SKM-1 (cell line): ENCODE measurements at regions not wholly inside any gene's neighbourhood (a gene's known extent, or its start where the extent isn't known, plus 50 kb on each side); places are given as distances from the start of the nearest gene placed in this dataset.

Experiments
- DNase-seq: peaks from one replicate; lab custom pipeline; 2025; ENCODE audit not compliant: unreplicated experiment; lab: John Stamatoyannopoulos, UW

DNA sequence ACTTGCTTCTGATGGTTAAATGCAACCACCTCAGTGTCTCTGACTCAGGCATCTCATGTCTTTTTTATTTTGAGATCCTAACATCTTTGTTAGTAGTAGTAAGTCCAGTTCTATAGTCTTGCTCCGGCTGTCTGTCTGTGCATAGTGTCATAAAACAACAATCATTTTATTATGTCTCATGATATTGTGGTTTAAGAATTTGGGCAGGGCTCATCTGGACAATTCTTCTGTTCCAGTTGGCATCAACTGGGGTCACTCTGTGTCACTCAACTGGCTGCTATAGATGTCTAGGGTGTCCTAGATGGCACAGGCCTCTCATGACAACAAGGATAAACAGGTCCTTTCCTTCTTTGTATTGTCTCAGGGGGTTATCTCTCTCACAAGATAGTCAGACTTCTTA, 299.6 kb upstream of the ZNF521 start:
- DNase-seq = no peak

DNA sequence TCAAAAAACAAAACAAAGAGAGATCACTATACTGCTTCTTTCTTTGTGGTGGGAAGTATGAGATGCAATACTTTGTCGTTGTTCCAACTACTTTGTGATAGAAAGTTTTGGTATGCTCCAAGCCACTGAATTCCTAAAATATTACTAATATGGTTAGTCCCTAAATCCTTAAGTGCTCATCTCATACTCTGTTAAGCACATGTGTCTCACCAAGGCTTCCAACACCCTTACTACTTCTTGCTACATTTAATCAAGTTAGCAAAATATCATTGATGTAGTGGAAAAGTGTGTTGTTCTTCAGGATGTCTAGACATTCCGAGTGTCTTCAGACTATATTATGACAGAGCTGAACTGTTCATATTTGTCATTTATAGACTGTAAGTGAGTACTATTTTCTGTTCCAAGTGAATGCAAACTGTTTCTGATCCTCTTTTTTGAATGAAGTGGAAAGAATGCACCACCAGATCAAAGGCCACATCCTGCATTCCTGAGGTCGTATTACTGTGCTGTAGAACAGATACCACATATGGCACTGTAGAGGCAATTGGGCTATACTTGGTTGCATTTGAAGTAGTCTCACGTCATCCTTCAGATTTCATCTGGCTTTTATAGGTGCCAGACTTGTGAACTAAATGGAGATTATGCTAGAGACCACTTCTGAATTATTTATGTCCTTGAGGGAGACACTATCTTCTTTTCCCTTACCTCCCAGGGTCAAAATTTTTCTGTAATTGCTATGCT, 298.4 kb upstream of the ZNF521 start:
- no peak for DNase-seq

DNA sequence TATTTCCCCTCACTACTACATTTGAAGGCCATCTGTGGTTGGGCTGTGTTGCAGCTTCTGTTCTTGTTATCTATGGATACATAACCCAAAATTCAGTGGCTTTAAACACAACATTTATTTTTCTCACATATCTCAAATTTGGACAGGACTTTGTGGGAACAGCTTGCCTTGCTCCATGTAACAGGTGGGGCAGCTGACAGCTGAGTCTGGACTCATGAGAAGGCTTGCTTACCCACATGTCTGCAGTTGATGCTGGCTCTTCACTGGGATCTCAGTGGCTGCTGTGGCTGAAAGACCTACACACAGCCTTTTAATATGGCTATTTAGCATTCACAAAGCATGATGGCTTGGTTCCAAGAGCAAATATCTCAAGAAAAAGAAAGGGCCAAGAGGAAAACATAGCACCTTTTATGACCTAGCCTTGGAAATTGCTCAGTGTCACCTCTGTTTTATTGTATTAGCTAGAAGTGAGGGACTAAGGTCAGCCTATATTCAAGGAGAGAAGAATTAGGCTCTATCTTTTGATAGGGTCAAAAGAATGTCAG, 296.8 kb upstream of the ZNF521 start:
- no peak for DNase-seq

DNA sequence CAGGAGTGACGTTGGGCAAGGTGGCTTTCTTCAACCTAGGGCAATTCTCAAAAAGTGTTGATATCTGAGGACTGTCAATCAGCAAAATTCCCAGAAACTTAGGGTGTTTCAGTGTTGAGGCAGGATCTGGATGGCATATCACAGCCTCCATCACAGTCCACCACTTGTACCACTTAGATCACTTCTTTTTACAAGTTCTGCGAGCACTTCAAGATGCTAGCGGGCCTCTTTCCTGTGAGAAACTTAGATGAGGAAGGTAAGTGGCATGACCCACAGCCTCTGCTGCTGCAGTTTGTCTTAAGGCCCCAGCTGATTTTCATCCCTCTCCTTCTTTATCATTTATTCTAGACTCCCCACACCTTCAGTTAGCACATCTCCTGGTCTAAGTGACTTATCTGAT, 295.4 kb upstream of the ZNF521 start:
- DNase-seq = no peak

DNA sequence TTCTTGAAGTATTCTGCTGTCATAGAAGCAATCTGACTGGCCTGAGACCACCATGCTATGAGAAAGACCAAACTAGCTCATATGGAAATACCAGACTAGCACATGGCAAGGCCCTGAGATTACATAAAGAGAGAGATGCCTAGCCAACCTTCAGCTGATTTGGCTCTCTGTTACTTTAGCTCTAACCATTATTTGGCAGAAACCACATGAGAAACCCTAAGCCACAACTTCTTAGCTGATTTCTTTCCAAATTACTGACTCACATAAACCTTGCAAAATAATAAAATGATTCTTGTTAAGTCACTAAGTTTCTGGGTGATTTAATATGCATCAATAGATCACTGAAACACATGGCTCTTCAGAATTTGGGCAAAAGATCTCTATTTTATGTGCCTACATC, 295.0 kb upstream of the ZNF521 start:
- DNase-seq = no peak

DNA sequence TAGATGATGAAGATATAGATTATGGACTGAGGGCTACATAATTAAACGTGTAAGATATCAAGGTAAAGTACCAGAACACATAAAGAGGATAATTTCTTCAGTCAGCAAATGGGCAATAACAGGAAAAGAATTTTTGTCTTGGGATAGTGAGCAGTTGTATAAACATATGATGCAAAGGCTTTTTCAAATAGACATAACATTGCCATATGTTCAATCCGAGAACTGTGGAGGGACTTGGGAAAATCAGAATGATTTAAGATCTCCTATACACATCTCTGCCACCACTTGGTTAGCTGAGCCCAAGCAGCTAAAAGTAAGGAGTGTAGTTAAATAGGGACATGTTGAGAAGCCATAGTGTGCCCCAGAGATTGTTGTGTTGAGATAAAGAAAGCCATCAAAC, 287.6 kb upstream of the ZNF521 start:
- no peak for DNase-seq

DNA sequence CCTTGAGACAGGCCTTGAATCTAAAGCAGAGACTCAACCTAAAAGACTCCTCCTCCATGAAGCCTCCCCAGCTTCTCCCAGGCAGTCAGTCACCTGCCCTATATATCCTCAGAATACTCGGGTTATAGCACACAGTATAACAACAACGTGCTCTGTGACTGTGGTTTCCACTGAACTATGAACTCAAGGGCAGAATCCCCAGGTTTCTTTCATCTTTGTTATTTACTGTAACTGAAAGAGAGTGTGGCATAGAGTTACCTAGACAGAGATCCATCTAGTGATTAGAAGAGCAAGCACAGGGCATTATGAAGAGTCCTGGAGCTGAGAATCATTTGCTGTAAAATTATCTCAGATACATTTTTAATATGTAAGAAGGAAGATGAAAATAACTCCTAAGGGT, 281.6 kb upstream of the ZNF521 start:
- no peak for DNase-seq

DNA sequence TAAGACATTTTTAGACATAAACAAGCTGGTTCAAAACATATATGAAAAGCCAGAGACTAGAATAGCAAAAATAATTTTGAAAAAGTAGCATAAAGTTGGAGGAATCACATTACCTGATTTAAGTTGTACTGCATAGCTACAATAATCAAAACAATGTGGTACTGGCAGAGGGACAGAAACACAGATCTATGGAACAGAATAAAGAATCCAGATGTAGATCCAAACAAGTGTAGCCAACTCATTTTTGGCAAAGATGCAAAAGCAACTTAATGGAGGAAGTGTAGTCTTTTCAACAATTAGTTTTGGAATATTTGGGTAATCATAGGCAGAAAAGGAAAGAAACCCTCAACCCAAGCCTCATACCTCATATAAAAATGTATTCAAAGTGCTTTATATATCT, 278.7 kb upstream of the ZNF521 start:
- no peak for DNase-seq

DNA sequence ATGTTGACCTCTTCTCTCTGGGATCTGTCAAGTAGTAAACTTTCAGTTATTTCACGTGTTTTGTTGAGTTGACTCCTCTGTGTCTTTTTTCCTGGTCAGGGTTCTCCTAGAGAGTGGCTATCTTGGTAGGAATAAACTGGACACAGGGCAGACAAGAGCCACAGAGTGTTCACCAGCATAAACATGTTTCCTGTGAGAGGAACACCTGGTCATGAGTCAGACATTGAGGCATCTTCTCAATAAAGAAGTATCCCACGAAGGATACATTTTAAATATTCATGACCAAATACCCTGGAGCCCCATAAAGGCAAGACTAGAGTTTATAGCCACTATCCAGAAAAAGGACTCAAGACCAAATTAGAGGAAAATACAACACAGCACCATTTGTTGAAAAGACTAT, 269.7 kb upstream of the ZNF521 start:
- DNase-seq = no peak

DNA sequence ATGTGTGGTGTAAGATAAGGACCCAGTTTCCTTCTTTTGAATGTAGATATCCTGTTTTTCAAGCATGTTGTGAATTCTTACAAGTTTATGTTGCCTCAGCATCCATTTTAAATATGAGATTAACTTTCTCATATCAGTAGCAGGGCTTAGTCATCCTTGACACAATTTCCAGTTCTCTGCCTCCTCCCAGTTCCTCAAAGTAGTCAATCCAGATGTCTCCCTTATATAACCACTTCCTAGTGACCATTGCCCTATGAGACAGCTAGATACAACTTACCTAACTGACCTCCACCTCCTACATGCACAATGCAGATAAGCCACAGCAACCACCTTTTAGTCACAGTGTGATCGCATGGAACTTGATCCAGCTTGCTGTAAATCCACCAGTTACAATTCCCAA, 269.2 kb upstream of the ZNF521 start:
- no peak for DNase-seq

DNA sequence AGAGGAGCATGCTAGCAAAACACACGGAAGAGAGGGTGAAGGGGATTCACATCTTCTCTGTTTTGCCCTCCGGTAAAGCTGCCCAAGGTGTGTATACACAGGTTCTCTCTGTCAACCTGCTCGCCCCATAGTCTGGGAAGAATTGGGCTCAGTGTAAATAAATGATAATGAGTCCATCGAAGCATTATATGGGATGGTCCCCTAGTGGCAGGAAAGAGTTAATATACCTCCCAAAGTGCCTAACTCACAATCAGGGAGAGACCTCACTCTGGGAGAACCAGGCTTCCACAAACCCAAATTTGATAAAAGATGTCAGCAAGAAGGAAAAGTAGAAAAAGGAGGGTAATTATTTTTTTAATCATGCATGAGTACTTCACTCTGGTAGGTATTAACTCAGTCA, 262.2 kb upstream of the ZNF521 start:
- no peak for DNase-seq

DNA sequence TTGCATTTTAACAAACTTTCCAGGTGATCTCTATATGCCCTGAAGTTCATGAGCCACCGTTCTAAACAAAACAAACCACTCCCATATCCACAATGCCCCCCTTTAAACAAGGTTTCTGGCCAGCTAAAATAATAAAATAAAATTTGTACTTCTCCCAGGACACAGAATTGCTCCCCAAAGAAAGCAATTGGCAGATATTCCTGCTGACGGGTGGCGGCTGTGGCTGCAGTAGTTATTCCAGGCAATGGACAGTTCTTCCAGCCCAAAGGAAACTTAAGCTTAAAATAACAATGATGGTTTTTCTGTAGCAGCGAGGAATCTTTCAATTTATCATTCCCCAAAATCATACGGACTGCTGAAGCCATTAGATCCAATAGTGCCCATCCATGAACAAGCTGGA, 260.5 kb upstream of the ZNF521 start:
- no peak for DNase-seq

DNA sequence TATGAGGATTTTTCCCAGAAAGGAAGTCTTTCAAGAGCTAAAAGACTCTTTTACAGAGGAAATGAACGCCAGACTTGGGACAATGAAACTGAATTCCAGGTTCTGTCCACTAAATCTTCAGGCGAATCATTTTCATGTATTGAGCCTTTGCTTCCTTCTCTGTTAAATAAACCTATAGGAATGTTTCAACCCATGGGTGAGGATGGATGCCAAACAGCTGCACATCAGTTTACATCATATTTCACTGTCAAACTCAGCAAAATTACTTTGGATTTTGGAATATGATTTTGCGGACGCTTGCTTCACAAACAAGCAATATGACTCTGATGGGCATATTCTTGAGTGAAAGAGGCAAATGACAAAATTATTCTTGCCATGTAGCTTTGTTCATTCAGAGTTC, 256.1 kb upstream of the ZNF521 start:
- DNase-seq = no peak

DNA sequence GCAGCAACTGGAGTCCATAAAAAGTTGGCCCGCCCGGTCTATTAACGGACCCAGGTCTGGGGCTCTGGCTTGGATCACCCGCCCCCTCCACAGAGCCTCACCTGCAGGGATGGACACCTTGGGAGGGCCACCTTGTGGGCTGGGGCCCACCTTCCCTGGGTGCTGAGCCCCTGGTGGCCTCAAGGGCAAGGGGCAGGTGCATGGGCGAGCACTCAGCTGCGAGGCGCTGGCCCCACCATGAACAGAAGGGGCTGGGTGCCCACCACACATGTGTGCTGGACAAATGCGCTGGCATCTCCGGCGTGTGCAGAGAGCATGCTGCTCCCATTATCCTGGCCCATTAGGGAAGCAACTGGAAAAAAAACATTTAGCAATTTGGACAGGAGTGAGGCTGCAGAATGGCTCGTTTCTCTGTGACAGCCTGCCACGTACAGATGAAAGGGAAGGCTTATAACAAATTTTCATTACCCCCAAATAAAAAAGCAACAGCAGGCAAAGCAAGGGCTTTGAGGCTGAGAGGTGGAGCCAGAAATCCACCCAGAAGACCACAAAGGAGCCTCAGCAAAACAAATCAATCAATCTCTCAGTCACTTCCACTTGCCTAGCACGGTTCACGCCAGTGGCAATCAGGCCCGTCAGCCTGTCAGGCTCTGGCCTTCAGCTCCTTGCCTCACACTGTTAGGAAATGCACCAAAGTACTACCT, 253.1 kb upstream of the ZNF521 start:
- DNase-seq = no peak

DNA sequence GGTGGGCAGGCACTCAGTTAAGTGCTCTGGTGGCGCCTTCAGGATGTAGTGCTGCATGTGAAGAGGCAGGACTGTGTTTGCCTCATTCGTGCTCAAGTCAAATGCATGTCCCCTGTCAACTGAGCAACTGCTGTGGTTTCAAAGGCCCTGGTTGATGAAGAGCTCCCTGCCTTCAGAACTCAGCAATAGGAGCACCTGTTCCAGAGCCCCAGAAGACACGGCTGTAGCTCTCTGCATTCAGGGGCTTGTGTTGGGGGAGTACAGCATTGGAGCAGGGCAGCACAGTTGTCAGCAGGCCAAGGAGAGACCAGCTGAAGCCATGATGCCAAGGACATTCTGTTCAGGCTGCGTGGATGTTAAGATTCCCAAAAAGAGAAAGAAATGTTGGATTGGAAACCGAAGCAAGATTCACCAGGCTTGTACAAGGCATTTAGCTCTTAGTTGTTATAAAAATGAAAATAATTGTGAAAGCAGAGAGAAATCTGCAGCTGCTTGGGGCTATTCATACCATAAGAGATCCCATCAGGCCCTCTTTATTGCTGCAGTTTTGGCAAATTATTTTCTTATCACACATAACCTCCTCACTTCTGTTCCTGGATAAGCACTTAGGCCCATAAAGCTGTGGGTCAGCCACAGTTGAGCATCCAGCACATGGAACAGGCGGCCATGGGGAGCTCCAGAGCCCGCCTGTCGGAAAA, 252.4 kb upstream of the ZNF521 start:
- DNase-seq = no peak

DNA sequence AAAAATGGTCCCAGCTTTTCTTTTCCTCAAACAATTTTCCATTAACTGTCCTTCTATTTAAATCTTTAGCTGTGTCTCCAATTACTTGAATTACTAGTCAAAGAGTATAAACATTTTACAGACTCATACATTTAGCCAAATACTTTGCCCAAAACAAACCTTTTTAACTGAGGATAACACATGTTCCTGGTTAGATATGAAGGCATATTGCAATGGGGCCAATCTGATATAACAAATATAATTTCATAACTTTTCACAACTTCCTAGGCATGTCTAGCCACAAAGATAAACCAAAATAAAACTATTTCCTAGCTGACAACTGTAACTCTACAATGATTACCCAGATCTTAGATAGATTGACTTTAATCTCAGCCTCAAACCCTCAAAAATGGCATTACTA, 247.5 kb upstream of the ZNF521 start:
- no peak for DNase-seq

DNA sequence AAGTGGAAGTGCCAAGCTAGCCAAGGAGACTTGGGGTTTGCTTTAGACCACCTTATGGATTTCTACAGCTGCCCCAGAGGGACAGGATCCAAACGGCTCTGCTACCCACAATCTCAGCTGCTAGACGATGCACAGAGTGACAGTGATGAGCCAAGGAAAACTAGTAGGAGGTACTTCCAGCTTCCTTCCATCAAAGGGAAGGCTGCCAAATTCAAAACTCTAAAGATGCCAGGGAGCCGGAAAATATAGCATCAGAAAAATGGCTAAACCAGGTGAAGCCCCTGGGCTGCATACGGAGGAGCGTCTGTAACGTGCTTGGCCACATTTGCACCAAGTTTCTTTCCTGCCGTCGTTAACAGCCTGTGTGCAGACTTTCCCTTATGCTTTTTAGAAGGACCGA, 245.5 kb upstream of the ZNF521 start:
- DNase-seq = no peak

DNA sequence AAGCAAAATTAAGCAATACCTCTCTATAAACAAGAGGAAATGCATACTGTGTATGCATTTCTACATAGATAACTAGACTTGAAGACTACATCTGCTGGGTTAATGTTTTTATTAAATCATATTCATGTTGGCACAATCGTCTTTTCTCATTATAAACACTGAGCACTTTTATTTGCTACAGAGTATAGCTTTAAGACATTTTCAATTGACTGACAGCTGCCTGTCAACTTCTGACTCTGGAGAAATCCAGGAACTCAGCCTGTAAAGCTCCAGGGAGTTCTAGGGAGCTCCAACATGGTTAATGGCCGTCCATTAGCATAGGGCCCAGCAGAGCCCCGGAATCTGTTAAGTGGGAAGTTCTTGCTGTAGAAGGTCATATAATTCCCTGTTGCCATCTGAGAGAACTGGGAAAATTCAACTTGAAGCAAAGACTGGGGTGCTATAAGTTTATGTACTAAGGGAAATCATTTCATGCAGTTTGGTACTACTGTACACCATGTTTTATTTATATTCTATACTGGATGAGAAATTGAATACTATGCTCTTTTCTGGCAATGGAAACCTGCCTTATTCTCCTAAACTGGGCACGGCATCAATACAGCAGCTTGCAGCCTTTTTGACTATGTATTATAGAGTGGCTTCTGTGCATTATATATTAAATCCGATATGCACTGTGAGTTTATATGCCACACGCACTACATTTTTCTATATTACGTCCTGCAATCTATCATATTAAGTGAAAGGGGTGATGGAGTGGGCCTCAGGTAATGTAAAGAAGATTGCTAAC, 243.5 kb upstream of the ZNF521 start:
- no peak for DNase-seq

DNA sequence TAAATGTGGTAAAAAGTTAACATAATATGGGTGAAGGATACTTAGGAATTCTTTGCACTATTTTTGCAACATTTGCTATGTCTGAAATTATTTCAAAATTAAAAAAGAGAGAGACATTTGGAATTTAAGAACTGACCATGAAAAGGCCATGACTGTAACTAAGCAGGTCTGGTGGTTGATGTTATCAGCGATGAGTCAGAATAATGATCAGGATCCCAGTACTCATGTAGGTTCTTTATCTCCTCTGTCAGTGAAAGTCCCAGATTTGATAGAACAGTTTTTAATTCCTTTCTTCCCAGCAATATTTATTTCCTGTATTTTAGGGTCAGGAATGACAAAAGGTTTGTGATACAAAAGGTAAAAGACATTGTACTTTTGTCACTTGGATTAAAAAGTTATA, 242.4 kb upstream of the ZNF521 start:
- no peak for DNase-seq

DNA sequence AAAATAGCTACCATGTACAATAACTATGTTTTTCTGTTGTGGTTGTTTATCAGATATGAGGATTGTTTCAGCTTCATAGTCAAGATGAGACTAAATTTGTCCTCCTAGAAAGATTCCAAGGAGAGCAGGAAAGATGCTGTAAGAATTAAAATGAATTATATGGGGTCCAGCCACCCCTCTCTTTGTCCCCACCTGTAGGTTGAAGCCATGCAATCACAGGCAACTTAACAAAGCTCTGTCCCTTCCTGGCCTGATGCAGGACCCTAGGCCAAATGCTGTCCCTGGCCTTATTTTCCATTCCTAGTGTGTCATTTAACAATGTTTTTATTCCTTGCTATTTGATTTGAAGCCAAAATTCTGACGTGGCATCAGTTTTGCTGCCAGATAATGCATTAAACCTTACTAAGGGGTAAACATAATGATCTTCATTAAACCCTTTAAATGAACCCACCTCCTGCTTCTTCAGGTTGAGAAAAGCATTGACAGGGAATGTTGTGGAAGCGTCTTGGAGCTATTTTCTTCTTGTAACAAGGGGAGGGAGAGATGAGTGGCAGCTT, 240.9 kb upstream of the ZNF521 start:
- no peak for DNase-seq

DNA sequence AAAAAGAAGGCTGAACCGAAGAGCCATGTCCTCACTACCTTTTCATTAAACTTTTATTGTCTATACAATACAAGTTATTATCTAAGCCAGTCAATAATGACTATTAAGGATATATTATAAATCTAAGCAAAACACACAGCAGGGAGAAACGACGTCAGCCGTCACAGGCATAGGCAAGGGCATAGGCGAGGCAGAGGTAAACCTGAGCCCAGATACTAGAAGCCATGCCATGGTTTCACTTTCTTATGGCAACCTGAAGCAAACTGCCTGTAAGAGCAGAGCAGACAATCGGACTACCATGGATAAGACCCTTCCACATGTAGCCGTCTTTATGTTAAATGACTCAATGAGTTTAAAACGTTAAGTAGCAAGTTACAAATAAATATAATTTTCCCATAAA, 238.5 kb upstream of the ZNF521 start:
- no peak for DNase-seq
